HG02610 (cell line): ENCODE measurements at regions not wholly inside any gene's neighbourhood (a gene's known extent, or its start where the extent isn't known, plus 50 kb on each side); places are given as distances from the start of the nearest gene placed in this dataset.
A peak's percentile ranks its signal among the peaks of the same experiment; 100 is the strongest.

Experiments
- ATAC-seq: cut with Tn5 transposase; IDR thresholded peaks from one replicate; pipeline ENCODE4 v1.9.1; 2021; ENCODE audit warnings: mild to moderate bottlenecking, moderate library complexity; ENCODE audit not compliant: unreplicated experiment

GRCh38 chr3:39744746-39745145 is 64.7 kb upstream of the MYRIP start:
- ATAC-seq: no peak

- no peak for ATAC-seq
Measured at GRCh38 chr3:39748002-39748401, 61.4 kb upstream of the MYRIP start.

DNA sequence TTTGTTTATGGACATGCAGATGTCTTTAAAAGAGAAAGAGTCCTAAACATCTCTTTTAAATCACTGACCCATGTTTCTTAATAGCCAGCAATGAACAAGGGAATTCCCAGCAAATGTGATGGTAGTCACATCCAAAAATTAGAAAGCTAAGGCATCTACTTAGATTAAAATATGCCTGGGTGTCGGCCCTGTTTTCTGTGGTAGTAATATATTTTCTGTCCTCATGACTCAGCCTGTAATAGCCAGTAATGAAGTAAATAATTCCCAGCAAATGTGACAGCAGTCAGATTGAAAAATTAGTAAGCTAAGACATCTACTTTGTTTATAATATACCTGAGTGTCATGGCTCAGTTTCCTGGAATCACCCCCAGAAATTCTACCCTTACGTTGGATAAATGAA is 60.6 kb upstream of the MYRIP start:
- ATAC-seq: no peak

DNA sequence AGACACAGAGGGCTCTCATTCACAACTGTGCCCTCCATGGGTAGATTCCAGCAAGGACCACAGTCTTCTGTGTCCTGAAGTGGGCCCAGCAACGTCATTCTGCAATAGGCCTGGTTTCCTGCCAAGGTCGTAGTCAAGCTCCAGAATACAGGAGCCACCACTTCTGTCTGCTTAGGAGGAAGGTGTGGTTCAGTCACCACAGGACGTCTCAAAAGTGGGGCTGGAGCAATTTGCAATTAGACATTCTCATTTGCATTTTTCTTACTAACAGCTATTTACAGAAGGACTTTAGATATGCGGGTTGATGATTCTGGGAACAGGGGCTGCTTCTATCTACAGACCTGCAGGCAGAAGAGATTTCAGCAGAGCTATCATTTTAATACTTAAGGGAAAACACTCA is 58.7 kb upstream of the MYRIP start:
- no peak for ATAC-seq

GRCh38 chr3:39751286-39751685 is 58.1 kb upstream of the MYRIP start:
- no peak for ATAC-seq

GRCh38 chr3:39752019-39752637 is 57.3 kb upstream of the MYRIP start:
- ATAC-seq: peak; percentile 59

GRCh38 chr3:39752751-39753150 is 56.7 kb upstream of the MYRIP start:
- ATAC-seq: no peak

DNA sequence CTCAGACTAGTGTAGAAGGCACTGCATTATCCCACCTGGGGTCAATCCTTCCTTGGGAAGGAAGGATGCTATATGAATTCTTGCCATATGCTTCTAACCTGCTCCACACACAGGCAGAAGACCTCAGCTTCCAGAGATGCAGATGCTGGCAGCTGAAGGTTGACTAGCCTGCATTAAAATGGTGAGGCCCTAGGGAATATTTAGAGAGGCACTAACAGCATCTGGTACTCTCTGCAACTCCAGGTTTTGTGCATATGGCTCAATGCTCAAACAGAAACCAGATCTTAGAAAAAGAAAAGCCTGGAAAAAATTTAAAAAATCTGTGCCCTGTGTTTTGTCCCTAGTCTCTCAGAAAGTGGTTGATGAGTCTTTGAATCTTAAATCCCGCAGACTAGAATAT is 56.0 kb upstream of the MYRIP start:
- no peak for ATAC-seq

- ATAC-seq: peak; percentile 68
Measured at GRCh38 chr3:39754549-39754948, 54.9 kb upstream of the MYRIP start.

DNA sequence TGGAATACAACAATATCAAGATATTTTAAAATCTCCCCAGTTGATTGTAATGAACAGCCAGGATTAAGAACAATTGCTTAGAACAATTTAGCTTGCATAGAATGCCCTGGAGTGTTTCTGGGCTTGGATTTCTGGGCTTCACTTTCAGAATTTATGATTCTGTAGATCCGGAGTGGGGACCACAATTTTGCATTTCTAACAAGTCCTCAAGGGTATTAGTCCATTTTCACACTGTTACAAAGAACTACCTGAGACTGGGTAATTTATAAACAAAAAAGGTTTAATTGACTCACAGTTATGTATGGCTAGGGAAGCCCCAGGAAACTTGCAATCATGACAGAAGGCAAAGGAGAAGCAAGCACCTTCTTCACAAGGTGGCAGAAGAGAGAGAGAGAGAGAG is 54.3 kb upstream of the MYRIP start:
- no peak for ATAC-seq

DNA sequence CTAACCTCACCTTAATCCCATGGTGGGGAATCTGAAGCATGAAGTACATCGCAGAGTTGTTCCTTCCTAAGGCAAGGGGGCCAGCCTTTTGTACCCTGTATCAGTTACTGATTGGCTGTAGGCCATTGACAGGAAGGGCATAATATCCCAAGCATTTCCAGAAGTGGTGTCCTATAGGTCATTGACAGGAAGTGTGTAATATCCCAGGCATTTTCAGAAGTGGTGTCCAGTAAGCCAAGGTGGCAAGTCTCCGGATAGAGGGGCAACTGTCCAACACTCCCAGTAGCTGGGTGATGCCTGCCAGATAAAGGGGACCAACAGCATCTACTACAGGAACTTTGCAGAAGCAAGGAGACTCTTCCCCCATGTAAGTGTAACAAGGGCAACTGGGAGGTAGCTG is 52.1 kb upstream of the MYRIP start:
- ATAC-seq: no peak
